GM19328 (cell line): ENCODE measurements at regions not wholly inside any gene's neighbourhood (a gene's known extent, or its start where the extent isn't known, plus 50 kb on each side); places are given as distances from the start of the nearest gene placed in this dataset.
"Not testable (repeated sequence)": the region's sequence is repeated elsewhere in the genome, so short reads cannot be mapped to it uniquely, and the experiment has no call there.

ENCODE experiments used
- ATAC-seq: cut with Tn5 transposase; IDR thresholded peaks from one replicate; pipeline ENCODE4 v1.9.1; 2021; ENCODE audit warnings: mild to moderate bottlenecking, moderate library complexity; ENCODE audit not compliant: unreplicated experiment

DNA sequence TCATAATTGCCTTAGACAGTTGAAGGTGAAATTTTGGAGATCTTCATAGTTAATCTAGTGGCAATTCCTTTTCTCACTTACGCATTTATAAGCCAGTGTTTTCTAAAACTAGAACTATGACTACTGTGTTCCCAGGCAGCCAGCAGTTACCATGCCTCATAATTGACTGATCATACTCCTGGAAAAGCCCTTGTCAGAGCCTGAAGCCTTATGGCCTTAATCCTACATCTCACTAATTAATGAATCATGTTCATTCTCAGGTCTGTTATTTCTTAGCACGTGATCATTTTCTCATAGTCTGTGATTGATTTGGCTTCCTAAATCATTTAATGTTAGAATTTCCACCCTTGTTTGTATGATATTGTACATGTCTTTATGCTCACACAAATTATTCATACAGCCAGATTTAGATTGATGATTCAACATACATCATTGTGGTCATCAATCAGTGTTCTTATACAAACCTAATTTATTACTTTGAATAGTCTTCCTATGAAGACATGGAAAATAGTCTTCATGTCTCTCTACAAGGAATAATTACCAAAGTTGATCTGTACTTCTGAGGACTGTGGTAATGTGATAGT is 132.6 kb upstream of the ASCC3 start:
- no peak for ATAC-seq

DNA sequence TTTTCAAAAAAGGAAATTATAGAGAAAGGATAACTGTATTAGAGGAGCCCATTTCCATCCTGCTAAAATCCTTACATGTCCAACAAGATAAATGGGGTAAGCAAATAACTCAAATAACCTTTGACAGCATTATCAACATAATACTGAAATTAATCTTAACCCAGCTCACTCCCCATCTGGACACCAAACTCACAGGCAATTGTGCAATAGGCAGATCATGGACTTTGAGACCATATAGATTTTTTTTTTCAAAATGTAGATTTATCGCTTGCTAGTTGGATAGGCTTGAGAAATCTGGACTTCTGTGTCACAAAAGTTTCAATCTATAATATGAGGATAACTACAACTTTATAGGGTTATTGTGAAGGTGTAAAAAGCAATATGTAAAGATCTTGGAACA is 134.4 kb upstream of the ASCC3 start:
- no peak for ATAC-seq

DNA sequence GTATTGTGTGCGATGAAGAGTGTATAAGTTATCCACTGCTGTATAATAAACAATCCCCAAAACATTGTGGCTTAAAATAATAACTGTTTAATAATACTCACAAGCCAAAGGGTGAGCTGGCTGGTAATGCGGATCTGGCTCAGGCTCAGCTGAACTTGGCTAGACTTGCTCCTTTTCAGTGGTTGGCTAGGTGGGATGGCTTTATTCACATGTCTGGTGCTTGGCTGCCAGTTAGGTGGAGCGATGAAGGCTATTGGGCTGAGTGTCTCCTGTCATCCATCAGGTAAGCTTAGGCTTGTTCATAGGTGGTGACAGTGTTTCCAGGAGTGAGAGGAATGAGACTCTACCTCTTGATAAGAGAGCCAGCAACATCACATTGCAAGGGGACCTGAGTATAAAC is 135.0 kb upstream of the ASCC3 start:
- no peak for ATAC-seq

DNA sequence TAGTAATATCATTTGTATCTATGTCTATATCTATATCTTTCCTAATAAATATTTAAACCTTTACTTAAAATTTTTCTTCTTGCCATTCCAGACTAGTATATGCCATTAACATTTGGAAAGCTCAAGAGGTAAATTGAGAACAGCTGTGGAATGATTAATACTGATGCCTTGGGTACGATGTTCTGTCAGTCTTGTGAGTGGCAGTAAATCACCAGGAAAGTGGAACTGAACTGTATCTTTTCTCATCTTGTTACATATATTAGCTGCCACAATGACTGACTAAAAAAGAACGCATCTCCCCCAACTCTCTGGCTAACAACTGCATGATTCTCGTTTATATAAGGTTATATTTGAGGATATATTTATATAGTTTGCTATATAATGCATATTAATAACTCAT is 137.0 kb upstream of the ASCC3 start:
- ATAC-seq: no peak

DNA sequence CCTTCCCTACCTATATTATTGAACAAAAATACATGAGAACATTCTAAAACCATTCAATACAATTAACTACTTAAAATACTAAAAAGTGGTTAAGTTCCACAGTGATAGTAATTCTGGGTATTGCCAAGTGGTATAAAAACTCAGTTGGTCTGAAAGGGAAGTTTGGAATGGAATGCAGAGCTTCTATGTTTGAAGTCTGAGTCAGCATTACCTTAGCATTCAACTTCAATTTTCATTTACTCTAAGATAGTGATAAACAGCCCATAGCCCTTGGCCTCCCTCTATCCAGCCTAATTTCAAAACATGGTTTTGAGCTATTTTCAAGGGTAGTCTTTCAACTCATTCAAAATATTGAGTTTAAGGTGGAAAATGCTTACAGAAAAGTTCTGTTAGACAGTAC is 140.4 kb upstream of the ASCC3 start:
- ATAC-seq: no peak

DNA sequence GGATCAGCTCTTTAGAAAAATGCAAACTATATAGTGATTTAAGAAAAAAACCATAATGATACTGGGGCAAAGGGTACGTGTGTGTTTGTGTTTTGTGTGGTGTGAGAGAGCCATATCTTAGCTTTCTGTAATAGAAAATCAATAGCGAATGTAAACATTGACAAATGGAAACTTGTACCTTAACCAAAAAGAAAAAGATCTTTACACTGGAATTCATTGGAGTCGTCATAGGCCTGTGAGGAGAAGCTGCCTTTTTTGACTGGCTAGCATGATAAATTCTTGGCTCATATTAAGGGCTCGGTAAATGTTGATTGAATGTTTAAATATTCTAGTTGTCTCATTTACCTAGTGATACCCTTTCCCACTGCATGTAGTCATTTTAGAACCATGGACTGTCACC is 161.8 kb upstream of the ASCC3 start:
- no peak for ATAC-seq

DNA sequence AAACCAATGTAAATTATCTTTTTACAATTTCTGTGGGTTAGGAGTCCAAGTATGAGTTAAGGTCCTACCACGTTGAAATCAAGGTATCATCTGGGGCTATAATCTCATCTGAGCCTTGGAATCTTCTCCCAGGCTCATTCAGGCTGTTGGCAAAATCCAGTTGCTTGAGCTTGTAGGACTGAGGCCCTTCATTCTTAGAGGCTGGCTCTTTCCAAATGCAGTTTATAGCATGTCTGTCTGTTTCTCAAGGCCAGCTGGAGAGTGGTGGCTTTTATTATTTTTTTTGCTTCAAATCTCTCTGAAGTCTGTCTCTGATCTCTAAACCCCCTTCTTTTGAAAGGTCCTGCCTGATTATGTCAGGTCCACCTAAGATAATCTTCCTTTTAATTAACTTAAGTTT is 177.2 kb upstream of the ASCC3 start:
- ATAC-seq: no peak

DNA sequence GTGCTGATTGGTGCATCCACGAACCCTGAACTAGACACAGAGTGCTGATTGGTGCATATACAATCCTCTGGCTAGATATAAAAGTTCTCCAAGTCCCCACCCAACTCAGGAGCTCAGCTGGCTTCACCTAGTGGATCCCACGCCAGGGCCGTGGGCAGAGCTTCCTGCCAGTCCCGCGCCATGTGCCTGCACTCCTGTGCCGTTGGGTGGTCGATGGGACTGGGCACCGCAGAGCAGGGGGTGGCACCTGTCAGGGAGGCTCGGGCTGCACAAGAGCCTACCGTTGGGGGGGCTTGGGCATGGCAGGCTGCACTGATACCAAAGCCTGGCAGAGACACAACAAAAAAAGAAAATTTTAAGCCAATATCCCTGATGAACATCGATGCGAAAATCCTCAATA is 185.4 kb upstream of the ASCC3 start:
- ATAC-seq: no peak

DNA sequence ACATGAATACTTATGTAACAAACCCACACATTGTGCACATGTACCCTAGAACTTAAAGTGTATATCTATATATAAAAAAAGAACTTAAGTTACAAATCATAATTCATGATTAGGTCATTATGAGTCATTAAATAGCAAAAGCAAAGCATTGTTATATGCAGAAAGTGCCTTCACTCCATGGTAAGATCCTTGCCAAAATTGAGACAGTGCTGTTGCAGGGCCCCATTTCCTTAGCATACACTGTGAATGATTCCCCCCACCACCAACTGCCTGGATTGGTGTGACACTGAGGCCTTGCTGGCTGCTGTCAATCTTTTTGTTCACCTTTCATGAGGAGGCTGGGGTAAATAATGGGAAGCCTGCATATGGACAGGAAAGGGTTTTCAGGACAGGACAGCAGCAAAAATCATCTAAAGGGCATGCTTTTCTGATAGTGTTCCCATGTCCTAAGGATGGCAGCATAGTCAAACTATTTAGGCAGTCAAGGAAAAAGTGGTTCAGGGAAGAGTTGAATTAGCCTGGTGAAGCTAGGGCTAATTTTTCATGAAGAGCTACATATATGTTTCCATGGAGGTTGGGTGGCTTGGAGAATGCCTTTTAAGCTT is 188.2 kb upstream of the ASCC3 start:
- ATAC-seq: no peak

DNA sequence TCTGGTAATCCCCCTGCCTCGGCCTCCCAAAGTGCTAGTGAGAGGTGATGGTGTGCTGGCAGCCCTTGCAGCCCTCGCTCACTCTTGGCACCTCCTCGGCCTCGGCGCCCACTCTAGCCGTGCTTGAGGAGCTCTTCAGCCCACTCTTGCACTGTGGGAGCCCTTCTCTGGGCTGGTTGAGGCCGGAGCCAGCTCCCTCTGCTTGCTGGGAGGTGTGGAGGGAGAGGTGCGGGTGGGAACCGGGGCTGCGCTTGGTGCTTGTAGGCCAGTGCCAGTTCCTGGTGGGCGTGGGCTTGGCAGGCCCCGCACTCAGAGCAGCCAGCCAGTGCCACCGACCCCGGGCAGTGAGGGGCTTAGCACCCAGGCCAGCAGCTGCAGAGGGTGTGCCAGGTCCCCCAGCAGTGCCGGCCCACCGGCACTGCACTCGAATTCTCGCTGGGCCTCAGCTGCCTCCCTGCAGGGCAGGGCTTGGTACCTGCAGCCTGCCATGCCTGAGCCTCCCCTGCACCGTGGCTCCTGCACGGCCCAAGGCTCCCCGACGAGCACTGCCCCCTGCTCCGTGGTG is 189.0 kb upstream of the ASCC3 start:
- no peak for ATAC-seq

DNA sequence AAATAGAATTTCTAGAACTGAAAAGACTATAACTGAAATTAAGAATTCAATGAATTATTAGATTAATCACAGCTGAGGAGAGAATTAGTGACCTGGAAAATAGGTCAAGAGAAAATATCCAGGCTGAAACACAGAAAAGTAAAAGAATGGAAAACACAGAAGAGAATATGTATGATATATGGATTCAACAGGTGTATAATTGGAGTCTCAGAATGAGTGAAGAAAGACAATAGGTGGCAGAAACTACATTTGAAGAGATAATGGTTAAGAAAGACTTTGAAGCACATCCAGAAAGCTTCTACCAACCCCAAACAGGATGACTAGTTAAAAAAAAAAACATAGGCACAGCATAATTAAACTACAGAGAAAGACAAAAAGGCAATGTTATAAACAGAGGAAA is 196.2 kb upstream of the ASCC3 start:
- no peak for ATAC-seq

DNA sequence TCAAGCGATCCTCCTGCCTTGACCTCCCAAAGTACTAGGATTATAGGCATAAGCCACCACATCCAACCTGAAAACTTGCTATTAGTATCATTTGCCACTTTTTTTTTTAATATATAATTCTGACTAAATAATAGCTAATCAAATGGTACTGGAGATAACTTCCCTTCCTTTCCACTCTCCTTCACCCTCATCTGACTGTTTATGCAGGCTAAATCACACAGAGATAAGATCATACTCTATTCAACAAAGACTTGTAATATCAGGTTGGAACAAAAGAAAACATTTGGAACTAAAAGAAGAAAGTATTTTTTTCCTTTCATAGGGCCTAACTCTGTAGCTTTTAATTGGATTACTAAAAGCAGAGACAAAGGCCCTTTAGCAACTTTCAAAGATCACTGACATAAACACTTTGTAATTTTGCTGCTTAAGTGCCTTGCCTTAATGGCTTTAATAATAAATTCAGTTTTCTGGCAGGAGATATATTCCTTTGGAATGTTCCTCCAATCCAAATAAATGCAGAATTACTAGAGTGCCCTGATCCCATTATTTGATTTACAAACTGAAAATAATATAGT is 198.7 kb upstream of the ASCC3 start:
- no peak for ATAC-seq

DNA sequence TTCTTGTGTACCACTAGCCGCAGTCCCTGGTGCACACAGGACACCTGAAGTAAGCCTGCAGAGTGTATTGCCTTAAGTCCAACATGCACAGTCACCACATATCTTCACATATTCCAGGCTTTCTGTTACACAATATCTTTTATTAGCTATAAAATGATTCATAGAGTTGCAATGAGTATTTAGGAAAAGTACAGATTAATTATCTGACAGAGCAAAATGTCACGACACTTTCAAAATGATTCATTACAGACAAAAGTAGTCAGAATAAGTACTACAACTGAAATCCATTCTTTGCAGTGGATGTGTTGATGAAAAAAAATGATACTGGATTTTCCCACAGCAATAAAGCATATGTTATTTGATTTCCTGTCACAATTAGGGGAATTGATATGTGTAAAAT is 199.5 kb upstream of the ASCC3 start:
- ATAC-seq: no peak

DNA sequence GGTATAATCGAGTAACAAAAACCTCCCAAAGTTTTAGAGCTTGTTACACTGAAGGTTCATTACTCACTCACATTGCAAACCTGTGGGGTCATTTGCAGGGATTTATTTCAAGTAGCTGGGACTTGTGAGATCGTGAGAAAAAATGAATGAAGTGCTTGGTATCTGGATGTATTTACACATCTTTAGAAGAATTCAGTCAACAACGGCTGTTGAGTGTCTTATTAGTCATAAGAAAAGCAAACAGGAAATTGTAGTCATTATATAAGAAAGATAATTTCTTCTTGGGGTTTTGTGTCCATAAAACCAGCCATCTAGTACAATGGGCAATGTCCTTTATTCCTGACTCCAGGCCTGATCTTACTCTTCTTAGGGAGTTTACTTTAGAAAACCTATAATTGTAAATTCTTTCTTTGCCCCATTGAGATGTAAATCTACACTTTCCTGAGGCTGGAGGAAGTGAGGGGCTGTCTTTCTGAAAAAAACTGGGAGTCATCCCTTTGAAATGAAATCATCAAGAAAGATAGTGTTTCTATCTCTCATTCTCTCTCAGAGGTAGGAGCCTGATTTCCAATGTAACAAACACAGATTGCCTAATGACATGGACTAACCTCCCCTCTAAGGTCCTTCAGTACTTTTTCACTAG is 202.5 kb upstream of the ASCC3 start:
- ATAC-seq: no peak

DNA sequence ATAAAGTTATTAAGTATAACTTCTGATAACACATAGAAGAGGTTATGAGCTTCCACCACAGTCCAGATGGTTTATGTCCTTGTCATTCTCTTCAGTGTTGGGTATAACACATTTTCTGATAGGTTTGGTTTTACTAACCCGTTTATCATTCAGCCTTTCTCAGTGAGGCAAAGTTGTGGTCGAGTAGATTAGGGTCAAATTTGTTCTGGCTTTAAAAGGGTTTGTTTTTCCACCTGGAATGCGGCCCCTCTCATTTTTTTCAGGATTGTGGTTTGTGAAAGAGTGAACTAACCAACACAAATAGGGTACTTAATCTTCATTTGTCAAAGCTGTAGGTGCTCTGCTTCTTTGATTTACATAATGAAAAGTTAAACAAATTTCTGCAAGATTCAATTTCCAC is 204.2 kb upstream of the ASCC3 start:
- no peak for ATAC-seq

DNA sequence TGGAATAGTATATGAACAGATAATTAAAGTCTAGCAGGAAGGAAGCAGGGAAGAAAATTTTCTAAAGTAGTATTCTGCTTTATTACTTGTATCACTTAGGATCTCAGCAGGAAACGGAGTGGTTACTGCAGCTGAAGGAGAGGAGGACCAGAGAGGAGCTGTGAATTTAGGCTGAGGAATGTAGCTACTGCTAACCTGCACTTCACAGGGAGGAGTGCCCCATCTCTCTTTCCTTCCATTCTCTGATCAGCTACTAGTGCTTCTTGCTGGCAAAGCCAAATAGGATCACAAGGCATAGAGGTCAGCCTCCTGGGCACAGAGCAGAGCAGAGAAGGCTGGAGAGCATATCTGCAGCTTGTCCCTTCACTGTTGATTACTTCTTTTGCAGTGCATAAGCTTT is 205.3 kb upstream of the ASCC3 start:
- ATAC-seq: no peak

DNA sequence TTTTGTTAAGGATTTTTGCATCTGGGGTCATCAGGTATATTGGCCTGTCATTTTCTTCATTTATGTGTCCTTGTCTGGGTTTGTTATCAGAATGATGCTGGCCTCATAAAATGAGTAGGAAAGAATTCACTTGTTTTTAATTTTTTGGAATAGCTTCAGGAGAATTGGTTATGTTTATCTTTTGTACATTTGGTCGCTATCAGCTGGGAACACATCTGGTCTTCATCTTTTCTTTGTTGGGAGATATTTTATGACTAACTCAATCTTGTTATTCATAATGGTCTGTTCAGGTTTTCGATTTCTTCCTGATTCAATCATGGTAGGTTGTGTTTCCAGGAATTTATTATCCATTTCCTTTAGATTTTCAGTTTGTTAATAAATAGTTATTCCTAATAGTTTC is 207.5 kb upstream of the ASCC3 start:
- ATAC-seq: no peak

DNA sequence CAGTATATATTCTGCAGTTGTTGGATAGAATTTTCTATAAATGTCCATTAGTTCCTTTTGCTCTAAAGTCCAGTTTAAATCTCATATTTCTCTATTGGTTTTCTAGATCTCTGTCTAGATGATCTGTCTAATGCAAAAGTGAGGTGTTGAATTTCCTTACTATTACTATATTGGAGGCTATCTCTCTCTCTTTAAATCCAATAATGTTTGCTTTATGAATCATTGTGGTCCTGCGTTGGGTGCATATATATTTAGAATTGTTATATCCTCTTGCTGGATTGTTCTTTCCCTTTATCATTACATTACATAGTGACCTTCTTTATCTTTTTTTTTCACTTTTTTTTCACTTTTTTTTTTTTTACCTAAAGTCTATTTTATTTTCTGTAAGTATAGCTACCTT is 208.5 kb upstream of the ASCC3 start:
- ATAC-seq: no peak

DNA sequence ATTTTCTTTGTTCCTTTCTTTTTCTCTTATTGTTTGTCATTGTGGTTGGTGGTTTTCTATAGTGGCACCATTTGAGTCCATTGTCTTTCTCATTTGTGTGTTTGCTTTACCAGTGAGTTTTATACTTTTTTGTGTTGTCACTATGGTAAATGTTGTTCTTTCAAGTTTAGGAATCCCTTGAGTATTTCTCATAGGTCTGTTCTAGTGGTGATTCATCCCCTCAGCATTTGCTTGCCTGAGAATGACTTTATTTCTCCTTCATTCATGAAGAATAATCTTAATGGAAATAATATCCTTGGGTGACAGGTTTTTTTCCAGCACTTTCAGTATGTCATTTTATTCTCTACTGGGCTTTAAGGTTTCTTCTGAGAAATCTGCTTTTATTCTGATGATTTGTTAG is 209.2 kb upstream of the ASCC3 start:
- no peak for ATAC-seq

DNA sequence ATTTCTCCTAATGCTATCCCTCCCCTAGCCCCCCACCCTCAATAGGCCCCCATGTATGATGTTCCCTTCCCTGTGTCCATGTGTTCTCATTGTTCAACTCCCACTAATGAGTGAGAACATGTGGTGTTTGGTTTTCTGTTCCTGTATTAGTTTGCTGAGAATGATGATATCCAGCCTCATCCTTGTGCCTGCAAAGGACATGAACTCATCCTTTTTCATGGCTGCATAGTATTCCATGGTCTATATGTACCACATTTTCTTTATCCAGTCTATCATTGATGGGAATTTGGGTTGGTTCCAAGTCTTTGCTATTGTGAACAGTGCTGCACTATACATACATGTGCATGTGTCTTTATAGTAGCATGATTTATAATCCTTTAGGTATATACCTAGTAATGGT is 217.5 kb upstream of the ASCC3 start:
- not testable (repeated sequence) for ATAC-seq

DNA sequence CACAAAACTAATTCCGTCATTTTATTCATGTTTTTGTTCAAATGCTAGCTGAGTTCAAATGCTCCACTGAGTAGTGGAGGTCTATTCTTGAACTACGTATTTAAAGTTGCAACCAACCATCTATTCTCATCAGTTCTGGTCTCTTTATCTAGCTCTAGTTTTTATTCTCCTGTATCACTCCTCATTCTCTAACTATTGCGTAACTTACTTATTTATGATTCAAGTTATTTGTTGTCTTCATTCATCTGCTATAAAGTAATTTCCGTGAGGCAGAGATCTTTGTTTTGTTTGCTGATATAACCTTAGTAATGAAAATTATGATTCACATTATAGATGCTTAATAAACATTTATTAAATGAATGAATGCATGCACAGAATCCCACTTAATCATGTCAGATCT is 221.6 kb upstream of the ASCC3 start:
- no peak for ATAC-seq

DNA sequence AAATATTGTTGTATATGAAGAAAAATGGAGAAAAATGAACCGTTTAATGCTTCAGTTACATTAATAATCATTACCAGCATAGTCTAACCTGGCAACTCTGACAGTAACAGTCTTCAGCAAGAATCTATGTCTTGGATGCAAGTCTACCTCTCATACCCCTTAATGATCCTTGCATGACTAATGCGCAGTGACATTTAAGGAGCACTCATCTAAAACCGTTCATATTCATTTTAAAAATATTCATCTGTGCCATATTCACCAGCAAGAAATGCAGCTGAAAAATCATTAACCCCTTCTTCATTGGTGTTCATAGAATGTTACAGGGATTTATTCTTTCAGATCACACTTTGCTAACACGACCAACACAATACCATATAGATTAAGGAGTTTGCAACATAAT is 227.2 kb upstream of the ASCC3 start:
- no peak for ATAC-seq
